K562 (cell line): ENCODE measurements at regions not wholly inside any gene's neighbourhood (a gene's known extent, or its start where the extent isn't known, plus 50 kb on each side); places are given as distances from the start of the nearest gene placed in this dataset.

Source experiments
- CTCFL ChIP-seq: IDR thresholded peaks from 2 replicates; pipeline ENCODE4 v1.6.1; 2011; ENCODE audit warnings: borderline replicate concordance, low read depth, mild to moderate bottlenecking, moderate library complexity, low read length; ENCODE audit not compliant: insufficient read depth, poor library complexity, severe bottlenecking
- HNRNPUL1 ChIP-seq: fragments of 200-400 bp; formaldehyde crosslinking; IDR thresholded peaks from 2 replicates; pipeline ENCODE4 v1.6.1; 2017; ENCODE audit warnings: low read length
- RREB1 ChIP-seq: fragments of 250-450 bp; sonication (Bioruptor Pico); IDR thresholded peaks from 2 replicates; pipeline ENCODE4 v1.4.0; 2020

- TF ChIP-seq RREB1 (CRISPR knock-in tag) (no peak), CTCFL (no peak), HNRNPUL1 (no peak)
Observed at GRCh38 chr2:223529696-223530095, 72.5 kb downstream of the SCG2 start (continued).
